K562 (cell line): ENCODE measurements at regions not wholly inside any gene's neighbourhood (a gene's known extent, or its start where the extent isn't known, plus 50 kb on each side); places are given as distances from the start of the nearest gene placed in this dataset.
A peak's percentile ranks its signal among the peaks of the same experiment; 100 is the strongest.

Source experiments
- ATAC-seq: fragments of 200-7000 bp; cut with Tn5 transposase; 3 replicates; pipeline ENCODE4 v1.9.1; 2020; ENCODE audit warnings: moderate library complexity
- BruUV-seq: library from RNA; stranded (reverse); fragments of 400-500 nt; replicated peaks from 2 replicates; lab custom pipeline; 2021; lab: Mats Ljungman, UMichigan
- CTCF ChIA-PET: fragments of 300-600 bp; formaldehyde crosslinking; extraction: SDS; loops from one replicate; lab custom pipeline; 2021; ENCODE audit warnings: low intra/inter-chr PET ratio; lab: Yijun Ruan, JAX
- POLR2A ChIA-PET: fragments of 300-600, 350-650 bp; sonication (Branson Sonifier 250); formaldehyde crosslinking; extraction: SDS; loops from one replicate; lab custom pipeline; 2021; ENCODE audit warnings: antibody characterized with exemption, inconsistent platforms; lab: Yijun Ruan, JAX
- DNase-seq, 4 experiments: peaks; one replicate each; pipeline versions ENCODE4 v3.0.0 to v3.0.0-alpha.2; 2011 to 2018; ENCODE audit warnings: low spot score in 3 of 4, mixed read lengths in 3 of 4; ENCODE audit errors: extremely low read depth in 1 of 4
- FAIRE-seq: peaks from 2 replicates; lab custom pipeline; 2011; peaks lifted over from hg19 to GRCh38; lab: Jason Lieb, UNC
- H2AFZ ChIP-seq: 2 replicates; pipeline ENCODE4 v1.6.0; 2011; ENCODE audit warnings: low read depth, low read length, control low read depth, inconsistent platforms
- H3K27ac ChIP-seq: fragments of 200-600 bp; 3 replicates; pipeline ENCODE4 v1.8.0; 2011; ENCODE audit warnings: low read depth, mild to moderate bottlenecking, control low read depth, inconsistent platforms, low read length, moderate library complexity, mixed read lengths; ENCODE audit errors: extremely low read depth
- H3K27me3 ChIP-seq, 2 experiments: fragments of 300-600 bp in 1 of 2; 2 replicates in 1 of 2; 3 replicates in 1 of 2; pipeline versions ENCODE4 v1.6.0 to v1.8.0; 2011; ENCODE audit warnings: inconsistent platforms in 2 of 2, low read length in 2 of 2, mild to moderate bottlenecking in 1 of 2, mixed read lengths in 1 of 2, moderate library complexity in 1 of 2; ENCODE audit not compliant: control insufficient read depth in 2 of 2, insufficient read depth in 2 of 2
- H3K36me3 ChIP-seq: fragments of 300-600 bp; 3 replicates; pipeline ENCODE4 v1.8.0; 2011; ENCODE audit warnings: mild to moderate bottlenecking, low read length, inconsistent platforms; ENCODE audit not compliant: control insufficient read depth, insufficient read depth
- H3K4me1 ChIP-seq, 2 experiments: fragments of 200-600 bp in 1 of 2; replicated peaks in 1 of 2; 2 replicates in 1 of 2; 3 replicates in 1 of 2; pipeline versions ENCODE4 v1.5.1 to v1.8.0; 2011; ENCODE audit warnings: inconsistent platforms in 2 of 2, low read length in 2 of 2, mild to moderate bottlenecking in 1 of 2, mixed read lengths in 1 of 2, moderate library complexity in 1 of 2; ENCODE audit not compliant: control insufficient read depth in 2 of 2, insufficient read depth in 2 of 2
- H3K4me2 ChIP-seq: 2 replicates; pipeline ENCODE4 v1.6.1; 2011; ENCODE audit warnings: low read length, control low read depth, inconsistent platforms, mixed read lengths; ENCODE audit not compliant: insufficient read depth
- H3K4me3 ChIP-seq: fragments of 200-600 bp; sonication (generic), shearing (Covaris generic); 2 replicates; pipeline ENCODE4 v1.5.1; 2016; ENCODE audit warnings: control low read depth, inconsistent platforms
- H3K79me2 ChIP-seq: fragments of 200-600 bp; 3 replicates; pipeline ENCODE4 v1.8.0; 2011; ENCODE audit warnings: low read length, inconsistent platforms; ENCODE audit not compliant: control insufficient read depth, insufficient read depth
- H3K9ac ChIP-seq, 2 experiments: 2 replicates each; pipeline versions ENCODE4 v1.6.0 to v1.6.1; 2011; ENCODE audit warnings: low read depth in 2 of 2, low read length in 2 of 2, control low read depth in 1 of 2, inconsistent platforms in 1 of 2, mild to moderate bottlenecking in 1 of 2, mixed read lengths in 1 of 2; ENCODE audit not compliant: insufficient read depth in 1 of 2
- H3K9me1 ChIP-seq: one replicate; pipeline ENCODE4 v1.6.0; 2011; ENCODE audit warnings: inconsistent platforms, mild to moderate bottlenecking, low read length, moderate library complexity; ENCODE audit not compliant: control insufficient read depth, insufficient read depth
- H3K9me3 ChIP-seq: replicated peaks from 2 replicates; pipeline ENCODE4 v1.5.1; 2011; ENCODE audit warnings: low read depth, low read length, inconsistent platforms; ENCODE audit not compliant: control insufficient read depth, insufficient read depth
- H4K20me1 ChIP-seq: replicated peaks from 2 replicates; pipeline ENCODE4 v1.6.1; 2011; ENCODE audit warnings: low read length, inconsistent platforms, mixed read lengths; ENCODE audit not compliant: control insufficient read depth, insufficient read depth
- CEBPB ChIP-seq: fragments of 450-650 bp; IDR thresholded peaks from 2 replicates; pipeline ENCODE4 v1.6.1; 2016; ENCODE audit warnings: missing genetic modification characterization, missing compliant biosample characterization
- CEBPG ChIP-seq, 3 experiments: fragments of 200-800 bp in 1 of 3; sonication (Bioruptor generic) in 1 of 3; sonication (generic) in 1 of 3; formaldehyde crosslinking in 1 of 3; IDR thresholded peaks in 2 of 3; conservative IDR thresholded peaks in 1 of 3; 2 replicates each; pipeline versions ENCODE4 v1.6.1 to v1.8.0; 2016 to 2022; ENCODE audit warnings: missing compliant biosample characterization in 2 of 3, missing genetic modification characterization in 2 of 3, mild to moderate bottlenecking in 1 of 3, missing genetic modification reagents in 1 of 3
- ETV5 ChIP-seq: sonication (generic); formaldehyde crosslinking; IDR thresholded peaks from 2 replicates; pipeline ENCODE4 v1.4.0; 2020; ENCODE audit warnings: low read depth, mild to moderate bottlenecking, missing genetic modification reagents
- MTA3 ChIP-seq: fragments of 450-650 bp; formaldehyde crosslinking; IDR thresholded peaks from 2 replicates; pipeline ENCODE4 v1.6.1; 2017; ENCODE audit warnings: mild to moderate bottlenecking, borderline replicate concordance
- NFE2 ChIP-seq: IDR thresholded peaks from 2 replicates; pipeline ENCODE4 v1.6.1; 2014; ENCODE audit warnings: antibody characterized with exemption, low read depth
- TAF9B ChIP-seq: fragments of 450-650 bp; IDR thresholded peaks from 2 replicates; pipeline ENCODE4 v1.6.1; 2018; ENCODE audit warnings: mild to moderate bottlenecking; ENCODE audit not compliant: partially characterized antibody
- ZNF239 ChIP-seq: fragments of 250-450 bp; sonication (Bioruptor Pico); IDR thresholded peaks from 2 replicates; pipeline ENCODE4 v1.4.0; 2020; ENCODE audit warnings: mild to moderate bottlenecking
- ZNF354B ChIP-seq: fragments of 250-450 bp; sonication (Bioruptor Pico); IDR thresholded peaks from 2 replicates; pipeline ENCODE4 v1.4.0; 2020
- WGBS: fragments of 100-300 bp; shearing (Covaris generic); methylation state at CpG from one replicate; pipeline ENCODE4 v1.1.6; 2016; ENCODE audit warnings: low coverage, mixed read lengths; ENCODE audit not compliant: insufficient coverage; ENCODE audit errors: missing lambda C conversion rate; 5-methylcytosine and 5-hydroxymethylcytosine counted together
- in situ Hi-C: fragments of 300-500 bp; cut with MboI; formaldehyde crosslinking; loops from 4 replicates; pipeline ENCODE4 v1.15.0; 2018; ENCODE audit warnings: inconsistent platforms, mixed read lengths
- intact Hi-C: fragments of 100-400 bp; cut with micrococcal nuclease; formaldehyde crosslinking; loops from 2 replicates; pipeline ENCODE4 v1.14.2; 2022

GRCh38 chr3:115218859-115219258 lies 71.8 kb upstream of the ZBTB20 start:
- ChIA-PET POLR2A (no interaction called here), CTCF (interaction anchor here (0.7 kb wide), 1 partner anchor 600 kb away, joined by 3 read pairs; no protein-coding TSS in a partner anchor)
- 0% methylated on average over 1 of the region's 1 CpG for WGBS
- ATAC-seq (no peak), DNase-seq (no peak), FAIRE-seq (no peak)
- Histone ChIP-seq H3K36me3 (no peaks in the 10 kb centered on the region), H3K9ac (no peak overlapping the region), H3K27me3 (no peaks in the 10 kb centered on the region), H3K9me1 (no peaks in the 10 kb centered on the region), H3K4me2 (no peak overlapping the region), H3K9me3 (no peaks in the 10 kb centered on the region), H3K79me2 (no peaks in the 10 kb centered on the region), H4K20me1 (no peaks in the 10 kb centered on the region), H2AFZ (no peak overlapping the region), H3K4me1 (no peaks in the 10 kb centered on the region), H3K4me3 (no peak overlapping the region), H3K27ac (no peak overlapping the region)
- TF ChIP-seq CEBPB (tag) (peak; percentile 40; the same call in 1 of the 2 replicates), ZNF354B (CRISPR knock-in tag) (no peak), ETV5 (no peak), NFE2 (no peak), ZNF239 (CRISPR knock-in tag) (no peak), TAF9B (no peak), MTA3 (no peak), CEBPG (CRISPR knock-in tag; IDR thresholded peaks at IDR 0.05) (no peak), CEBPG (tag; conservative IDR thresholded peaks at IDR 0.05 in 1 of 2, IDR thresholded peaks at IDR 0.05 in 1 of 2) (0 out of 4 replicates have a peak, but pooled peaks of 1 of the 2 experiments have one; percentile 23)
- BruUV-seq, result no TSS peak
- in situ Hi-C loops, result loop anchor here (25.0 kb wide), 1 partner anchor 468 kb away; no protein-coding TSS in a partner anchor
- intact Hi-C loops, result no loop called here
